GM21619 (cell line): ENCODE measurements at regions not wholly inside any gene's neighbourhood (a gene's known extent, or its start where the extent isn't known, plus 50 kb on each side); places are given as distances from the start of the nearest gene placed in this dataset.

ENCODE experiments used
- ATAC-seq: cut with Tn5 transposase; IDR thresholded peaks from one replicate; pipeline ENCODE4 v1.9.1; 2021; ENCODE audit not compliant: unreplicated experiment

DNA sequence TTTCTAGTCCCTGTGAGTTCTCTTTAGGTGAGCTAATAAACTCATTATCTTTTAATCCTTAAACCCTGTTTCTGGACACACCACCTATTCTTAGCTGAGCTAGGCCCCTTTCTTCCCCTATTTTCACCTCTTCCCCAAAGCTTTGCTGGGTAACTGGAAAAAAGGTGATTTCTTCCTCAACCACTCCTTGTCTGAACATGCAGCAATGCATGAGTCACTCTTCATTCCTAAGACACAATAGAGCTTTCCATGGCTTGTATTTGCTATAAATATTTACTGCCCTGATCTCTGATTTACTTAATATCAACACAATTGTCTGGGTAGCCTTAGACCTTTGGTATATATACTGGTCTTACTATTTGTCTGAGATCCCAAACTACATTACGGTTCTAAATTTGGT is 370.9 kb downstream of the KLF5 start:
- no peak for ATAC-seq

DNA sequence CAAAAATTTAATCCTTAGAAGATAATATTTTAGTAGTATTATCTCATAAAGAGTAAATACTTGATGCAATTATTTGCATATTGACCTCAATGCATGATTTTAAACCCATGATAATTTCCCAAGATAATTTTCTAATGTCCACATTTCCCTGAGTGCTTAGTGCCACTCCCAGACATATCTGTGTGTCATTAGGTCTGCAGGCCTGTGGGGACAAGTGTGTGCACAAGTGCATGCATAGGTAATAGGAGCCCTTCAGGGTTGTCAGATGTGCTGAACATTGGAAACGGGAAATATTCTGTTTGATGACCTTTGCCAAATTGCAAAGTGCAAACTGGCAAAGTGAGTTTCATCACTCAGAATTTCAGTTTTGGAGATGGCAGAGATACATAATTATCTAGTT is 369.9 kb downstream of the KLF5 start:
- ATAC-seq, result no peak

DNA sequence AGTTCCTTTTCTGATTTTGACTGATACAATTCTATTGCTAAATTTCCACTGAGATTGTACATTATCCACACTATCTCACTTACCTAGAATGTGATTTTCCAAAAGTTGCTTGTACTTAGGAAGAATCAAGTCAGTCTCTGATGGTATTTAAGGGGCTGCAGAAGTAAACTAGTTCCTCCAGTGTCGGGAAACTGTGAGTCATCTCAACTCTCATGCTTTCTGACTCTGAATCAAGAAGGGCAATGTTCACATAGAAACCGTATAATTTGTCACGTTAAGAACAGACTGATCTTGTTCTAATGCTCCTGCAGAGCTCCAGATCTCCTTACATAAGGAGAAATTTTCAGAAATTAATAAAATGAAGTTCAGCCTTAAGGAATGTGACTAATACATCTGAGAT is 369.3 kb downstream of the KLF5 start:
- no peak for ATAC-seq

DNA sequence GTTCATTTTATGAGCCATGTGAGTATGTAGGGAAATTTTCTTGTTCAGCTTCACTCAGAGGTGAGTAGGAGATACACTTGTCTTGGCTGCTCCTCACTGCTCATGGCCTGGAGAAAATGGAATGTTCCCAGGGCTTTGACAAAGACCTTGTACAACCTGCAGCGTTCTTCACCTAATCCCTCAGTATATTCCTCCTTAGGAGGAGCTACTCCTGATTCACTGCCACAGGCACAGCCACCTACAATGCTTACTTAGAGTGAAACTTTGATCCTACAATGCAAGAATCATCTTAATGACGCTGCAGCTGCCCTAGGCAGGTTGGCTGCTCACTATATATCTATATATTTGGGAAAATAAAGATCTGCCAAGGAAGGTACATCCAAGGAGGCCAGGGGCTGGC is 364.2 kb downstream of the KLF5 start:
- no peak for ATAC-seq

DNA sequence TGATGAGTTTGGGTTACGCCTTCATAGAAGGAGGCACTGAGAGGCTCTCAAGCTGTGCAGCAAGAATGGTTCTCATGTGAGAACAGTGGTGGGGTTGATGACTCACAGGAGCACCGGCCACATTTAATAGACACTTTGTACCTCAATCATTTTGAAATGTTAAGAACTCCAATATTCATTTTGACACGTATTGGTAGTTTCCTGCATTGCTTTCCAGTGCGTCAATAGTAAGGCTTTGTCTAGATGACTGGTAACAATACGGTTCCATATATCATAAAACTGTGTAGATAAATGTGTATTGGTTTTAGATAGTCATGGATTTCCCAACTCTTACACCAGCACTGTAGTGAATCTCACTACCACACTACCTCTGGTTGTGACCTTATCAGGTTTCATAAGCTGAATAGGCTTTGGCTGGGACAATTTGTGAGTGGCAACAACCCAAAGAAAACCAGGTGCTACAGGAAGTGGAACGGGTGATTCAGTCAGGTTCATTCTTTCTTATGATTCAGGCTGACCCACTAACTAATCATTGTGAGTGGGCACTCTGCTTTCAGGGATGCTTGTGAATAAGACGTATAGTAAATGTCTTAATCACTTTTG is 362.6 kb downstream of the KLF5 start:
- no peak for ATAC-seq

DNA sequence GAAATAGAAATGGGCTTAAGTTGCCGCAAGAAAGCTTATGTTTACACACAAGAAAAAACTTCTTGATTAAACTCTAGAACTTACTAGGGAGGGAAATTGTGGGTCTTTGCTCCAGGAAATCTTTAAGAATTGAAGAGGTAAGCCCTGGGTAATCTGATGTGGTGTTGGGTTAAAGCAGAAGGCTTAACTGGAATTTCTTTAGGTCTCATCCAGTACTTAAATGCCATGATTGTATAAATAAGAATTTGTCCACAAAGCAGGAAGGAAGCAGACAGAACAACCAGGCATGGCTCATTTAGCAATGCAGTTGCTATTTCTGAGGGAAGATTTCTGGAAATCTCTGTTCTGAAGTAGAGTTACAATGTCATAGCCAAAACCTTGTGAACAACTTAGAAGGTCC is 360.4 kb downstream of the KLF5 start:
- ATAC-seq, result no peak

DNA sequence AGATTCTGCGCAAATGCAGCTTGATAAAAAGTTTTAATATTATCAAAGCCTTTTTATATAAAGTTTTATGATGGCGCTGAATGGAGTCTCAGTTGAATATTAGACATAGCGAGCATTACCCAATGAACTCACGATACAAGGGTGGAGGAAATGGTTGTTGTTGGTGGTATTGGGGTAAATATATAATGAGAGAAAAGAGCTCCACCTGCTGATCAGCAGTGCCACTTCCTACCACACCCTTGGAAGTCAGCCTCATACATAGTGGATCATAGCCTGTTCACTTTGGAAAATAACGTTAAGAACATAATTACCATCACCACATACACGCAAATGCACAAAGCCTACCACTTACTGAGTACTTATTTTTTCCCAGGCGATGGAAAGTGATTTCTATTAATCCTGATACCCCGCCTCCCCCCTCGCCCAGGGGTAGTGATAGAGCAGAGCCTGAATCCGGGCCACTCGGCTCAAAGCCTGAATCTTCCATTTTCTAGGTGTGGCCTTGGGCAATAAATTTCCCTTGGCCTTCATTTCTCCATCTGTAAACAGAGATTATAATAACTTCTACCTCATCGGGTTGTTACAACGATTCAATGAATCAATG is 358.3 kb downstream of the KLF5 start:
- no peak for ATAC-seq

DNA sequence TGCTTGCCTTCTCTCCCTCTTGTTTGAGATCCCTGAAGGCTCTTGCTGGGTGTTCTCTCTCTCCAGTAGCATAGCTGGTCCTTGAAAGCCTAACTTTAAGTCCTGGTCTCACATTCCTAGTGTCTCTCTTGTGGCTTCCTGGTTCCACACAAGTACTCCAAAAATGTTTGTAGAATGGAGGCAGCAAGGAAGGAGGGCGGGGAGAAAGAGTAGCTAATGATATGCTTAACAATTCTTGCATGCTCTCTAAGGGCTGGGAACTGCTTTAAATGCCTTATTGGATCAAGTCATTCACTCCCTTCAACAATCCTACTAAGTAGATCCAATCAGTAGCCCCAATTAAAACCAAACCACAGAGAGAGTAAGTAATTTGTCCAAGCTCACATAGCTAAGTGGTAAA is 357.3 kb downstream of the KLF5 start:
- no peak for ATAC-seq

DNA sequence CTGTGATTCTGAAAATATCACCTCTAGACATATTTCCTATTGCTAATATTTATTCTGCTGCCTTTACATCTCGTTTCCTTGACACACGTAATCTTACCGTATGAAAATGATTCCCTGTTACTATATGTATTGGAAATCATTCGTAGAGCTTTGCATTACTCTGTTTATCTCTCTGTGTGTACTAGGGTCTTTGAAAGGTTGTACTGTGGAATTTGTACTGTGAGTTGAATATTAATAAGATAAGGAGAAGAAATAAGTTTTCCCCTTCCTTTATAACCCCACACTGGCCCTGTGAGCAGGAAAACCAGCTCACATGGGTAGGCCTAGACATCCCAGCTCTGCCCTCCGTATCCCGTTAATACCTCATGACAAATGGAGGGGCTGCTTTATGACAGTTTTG is 354.9 kb downstream of the KLF5 start:
- no peak for ATAC-seq

DNA sequence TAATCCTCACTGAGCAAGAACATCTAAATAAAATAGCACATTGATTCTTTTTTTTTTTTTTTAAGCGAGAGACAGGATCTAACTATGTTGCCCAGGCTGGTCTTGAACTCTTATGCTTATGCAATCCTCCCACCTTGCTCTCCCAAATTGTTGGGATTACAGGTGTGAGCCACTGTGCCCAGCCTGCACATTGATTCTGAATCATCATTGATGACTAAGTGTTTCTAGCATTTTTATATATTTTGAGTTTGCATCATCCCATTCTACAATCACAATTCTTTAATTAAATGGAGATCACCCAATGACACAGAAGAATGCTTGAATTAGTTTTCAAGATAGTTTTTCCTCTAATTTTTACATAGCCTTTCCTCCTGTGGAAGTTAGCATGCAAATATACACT is 354.1 kb downstream of the KLF5 start:
- ATAC-seq, result no peak

DNA sequence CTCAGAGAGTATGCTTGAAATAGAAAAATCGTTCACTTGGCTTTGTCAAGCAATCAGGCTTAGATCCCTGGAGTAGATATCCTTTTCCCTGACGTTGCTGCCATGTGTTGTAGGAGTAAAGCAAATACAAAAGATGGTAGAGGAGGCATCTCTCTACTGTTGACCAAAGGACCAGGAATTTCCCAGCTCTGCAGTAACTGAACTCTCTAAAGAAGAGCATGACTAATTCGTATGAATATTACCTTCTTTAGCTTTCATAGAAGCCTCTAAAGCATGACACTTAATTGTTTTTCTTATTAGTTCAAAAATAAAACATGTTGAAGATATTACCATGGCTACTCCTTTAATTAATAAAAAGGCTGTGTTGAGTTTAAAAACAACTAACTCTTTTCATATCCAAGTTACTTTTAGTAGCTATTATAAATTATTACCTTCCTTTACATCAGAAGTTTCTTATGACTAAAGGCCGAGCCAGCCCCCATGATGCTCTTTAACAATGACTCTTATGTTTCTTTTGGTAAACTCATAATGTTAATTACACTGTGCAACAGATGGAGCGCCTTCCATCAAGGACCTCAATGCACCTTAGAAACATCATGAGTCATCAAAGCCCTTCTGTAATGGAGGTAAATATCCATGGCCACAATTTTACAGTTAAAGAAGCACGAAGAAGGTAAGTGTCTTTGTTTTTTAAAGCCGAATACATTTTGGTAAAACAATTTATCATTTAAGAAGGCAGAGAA is 352.4 kb downstream of the KLF5 start:
- no peak for ATAC-seq

DNA sequence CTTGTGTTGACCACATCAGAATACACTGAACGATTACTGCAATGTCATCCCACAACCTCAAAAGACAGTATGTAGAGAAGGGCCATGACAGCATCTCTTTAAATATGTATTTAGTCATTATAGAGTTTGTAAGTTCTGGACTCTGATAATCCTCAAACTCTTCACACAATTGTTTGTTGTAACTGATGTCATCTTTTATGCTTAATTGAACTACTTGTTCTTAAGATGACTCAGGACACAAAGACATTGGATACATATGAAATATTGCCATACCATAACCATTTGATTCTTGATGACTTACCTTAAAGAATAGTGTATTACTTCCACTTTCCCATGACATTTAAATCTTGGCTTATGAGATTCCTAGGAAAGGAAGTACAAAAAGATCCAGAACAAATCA is 347.6 kb downstream of the KLF5 start:
- no peak for ATAC-seq

DNA sequence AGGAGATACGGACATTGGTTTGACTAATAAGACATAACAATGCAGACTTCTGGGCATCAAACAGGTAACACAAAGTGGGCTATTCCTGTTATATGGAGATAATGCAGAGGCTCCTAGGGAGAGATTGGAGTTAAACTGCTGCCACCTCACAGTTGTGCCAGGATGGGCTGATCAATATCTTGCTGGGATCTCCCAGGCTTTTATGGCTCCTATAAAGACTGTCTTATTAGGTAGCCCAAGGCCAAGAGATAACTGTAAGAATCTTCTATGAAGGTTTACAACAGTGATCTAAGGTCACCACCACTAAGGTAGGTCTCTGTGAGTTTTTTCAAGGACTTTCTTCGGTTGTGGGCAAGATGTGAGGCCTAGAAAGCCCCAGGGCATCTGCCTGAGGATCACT is 345.8 kb downstream of the KLF5 start:
- ATAC-seq, result no peak

DNA sequence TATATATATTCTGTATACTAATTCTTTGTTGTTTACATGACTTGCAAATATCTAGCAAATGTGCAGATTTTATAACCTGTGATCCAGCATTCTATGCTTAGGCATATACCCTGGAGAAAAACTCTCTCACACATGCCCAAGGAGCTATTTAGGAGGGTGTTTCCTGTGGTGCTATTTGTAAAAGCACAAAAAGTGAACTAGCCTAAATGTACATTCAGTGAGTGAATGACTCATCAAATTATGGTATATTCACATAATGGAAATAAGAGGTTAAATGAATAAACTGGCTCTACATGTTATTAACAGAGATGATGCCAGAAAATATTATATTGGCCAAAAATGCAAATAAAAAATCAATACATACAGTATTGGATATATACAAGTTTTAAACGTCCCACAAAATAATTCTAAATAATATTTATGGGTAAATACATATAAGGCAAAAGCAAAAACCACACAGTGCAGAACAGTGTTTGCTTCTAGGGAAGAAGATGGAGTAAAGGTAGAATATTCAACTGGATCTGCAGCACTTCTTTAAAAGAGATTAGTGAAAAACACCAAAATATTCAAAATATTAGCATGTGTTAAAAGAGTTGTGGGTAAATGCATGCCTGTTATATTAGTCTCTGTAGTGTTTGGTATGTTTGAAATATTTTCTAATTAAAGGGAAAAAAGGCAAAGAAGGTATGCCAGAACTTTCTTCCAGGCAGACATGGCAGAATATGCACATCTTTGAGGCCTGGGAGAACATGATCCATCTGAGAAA is 344.7 kb downstream of the KLF5 start:
- ATAC-seq, result no peak

DNA sequence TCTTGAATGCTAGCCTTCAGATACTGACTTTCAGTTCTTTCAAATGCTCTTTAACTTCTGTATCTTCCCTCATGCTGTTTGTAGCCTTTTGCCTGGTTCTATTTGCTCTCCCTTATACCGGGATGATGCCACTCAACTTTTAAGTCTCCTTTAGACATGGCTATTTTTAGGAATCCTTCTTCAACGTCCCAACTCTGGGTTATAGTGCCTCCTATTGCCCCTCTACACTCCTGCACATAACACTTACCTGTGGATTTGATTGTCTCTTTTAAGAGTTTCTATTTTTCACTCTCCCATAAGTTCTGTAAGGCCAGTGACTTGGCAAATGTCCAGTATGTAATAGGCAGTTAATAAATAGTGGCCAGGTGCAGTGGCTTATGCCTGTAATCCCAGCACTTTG is 343.0 kb downstream of the KLF5 start:
- ATAC-seq, result no peak

DNA sequence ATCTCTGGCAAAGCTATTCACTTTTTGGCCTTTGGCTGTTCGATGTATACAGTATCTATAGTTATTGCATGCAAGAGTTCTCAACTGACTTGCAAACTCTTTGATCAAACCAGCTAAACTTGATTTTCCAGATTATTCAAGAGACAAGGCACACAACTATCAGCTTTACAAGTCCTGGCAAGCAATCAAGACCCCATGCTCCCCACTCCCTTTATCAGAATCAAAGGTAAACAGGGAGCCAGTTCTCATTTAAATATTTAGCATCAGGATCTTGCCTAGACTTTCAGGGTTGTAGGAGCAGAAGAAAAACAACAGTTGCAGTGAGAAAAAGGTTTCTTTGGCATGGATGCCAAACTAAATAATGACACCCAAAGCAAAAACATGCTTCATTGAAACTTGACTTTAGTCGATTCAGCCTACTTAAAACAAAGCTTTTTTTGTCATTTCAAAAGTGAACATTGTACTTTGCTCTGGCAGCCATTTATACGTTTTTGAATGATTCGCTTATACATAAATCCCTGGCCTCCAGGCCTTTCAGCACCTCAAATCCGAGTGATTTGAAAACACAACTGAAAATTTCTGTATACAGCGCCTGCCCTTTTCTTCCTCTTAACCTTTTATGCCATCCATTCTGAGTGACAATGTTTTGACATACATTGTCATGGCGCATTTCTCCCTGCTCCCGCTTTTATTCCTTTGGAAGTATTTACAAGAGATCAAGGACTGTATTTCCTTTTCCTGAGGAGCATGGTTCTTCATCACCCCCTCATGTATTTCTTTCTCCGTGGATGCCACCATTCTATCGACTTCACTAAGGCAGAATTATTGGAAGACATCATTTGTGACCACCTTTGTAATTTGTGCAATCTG is 340.8 kb downstream of the KLF5 start:
- no peak for ATAC-seq

DNA sequence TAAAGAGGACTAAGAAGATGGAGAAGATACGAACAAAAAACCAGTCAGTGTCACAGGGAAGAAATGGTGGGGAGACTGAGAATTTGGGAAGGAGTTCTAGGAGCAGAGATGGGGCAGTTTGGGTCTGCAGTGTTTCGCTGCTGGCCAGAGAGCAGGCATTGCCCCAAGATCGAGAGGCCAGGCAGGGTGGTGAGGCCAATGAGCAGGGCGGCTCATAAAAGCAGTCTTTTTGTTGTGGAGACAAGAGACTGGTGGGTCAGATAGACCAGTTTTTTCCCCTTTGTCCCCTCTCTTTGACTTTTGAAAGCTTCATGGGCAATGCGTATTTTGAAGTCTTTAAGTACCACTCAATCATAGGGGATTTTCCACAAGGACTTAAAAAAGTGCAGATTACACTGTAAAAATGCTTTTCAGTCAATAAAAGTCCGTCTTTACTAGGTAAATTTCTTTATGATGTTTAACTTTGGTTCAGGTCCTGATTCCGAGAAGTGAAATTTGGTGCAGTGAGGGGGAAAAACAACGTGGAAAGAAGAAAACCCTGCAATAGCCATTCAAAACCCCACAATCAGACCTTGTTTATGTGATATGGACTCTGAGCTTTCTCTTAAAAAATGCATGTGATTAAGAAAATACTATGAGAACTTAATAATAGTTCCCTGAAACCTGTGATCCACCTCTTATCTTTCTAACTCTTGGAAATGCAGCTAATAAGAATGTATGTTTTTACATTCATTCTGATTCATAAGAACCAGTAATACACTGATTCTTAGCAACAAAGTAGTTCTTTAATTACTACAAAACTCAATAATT is 338.9 kb downstream of the KLF5 start:
- ATAC-seq, result no peak

DNA sequence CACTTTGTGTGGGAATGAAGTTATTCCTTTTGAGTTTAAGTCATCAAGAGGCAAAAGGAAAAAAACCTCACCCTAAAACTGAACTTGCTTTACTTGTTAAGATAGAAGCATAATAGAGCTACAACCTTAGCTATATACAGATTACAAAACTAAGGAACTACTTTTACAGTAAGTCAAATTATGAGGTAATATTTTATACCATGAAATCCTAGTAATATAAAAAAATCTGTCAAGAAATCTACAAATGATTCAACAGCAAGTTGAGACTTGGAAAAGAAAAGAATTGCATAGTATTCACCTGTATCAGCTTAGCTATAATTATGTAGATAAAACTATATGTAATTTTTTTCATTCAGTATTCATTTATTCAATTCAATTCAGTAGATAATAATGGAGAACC is 335.3 kb downstream of the KLF5 start:
- ATAC-seq, result no peak

DNA sequence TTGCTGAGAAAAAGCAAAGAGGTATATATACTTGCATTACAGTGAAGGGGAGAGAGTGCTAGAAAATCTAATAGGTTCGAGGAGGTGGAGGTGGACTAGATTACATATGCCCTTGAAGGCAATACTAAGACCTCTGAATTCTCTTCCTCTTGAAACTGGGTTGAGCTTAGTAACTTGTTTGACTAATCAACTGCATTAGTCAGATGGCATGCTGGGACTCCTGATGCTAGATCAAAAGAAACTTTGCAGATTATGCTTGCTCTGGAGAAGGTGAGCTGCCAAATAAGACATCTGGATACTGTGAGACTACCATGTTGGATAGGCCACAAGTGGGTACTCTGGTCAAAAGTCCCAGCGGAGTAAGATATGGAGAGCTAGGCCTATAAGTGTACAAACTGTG is 331.3 kb downstream of the KLF5 start:
- ATAC-seq, result no peak

DNA sequence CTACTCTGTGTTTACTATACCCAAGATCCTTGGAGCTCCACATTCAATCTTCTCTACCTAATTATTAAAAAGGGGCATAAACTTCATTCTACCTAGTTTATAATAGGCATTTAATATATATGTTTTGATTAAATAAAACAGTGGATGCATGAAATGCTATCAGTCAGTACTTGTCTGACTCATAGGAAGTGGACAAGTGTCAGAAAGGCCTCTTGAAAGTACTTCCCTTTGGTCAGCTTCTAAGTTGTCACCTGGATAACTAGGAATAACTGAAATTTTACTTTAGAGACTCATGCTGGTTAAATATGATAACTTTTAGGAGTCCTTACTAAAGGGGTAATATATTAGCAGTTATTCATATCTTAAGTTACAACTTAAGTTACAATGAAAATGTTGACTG is 329.8 kb downstream of the KLF5 start:
- ATAC-seq, result no peak
